Dedifferentiated amniotic fluid mesenchymal stem cell (primary cell): ENCODE measurements at regions not wholly inside any gene's neighbourhood (a gene's known extent, or its start where the extent isn't known, plus 50 kb on each side); places are given as distances from the start of the nearest gene placed in this dataset.
"Not testable (repeated sequence)": the region's sequence is repeated elsewhere in the genome, so short reads cannot be mapped to it uniquely, and the experiment has no call there.

Source experiments
- DNase-seq: peaks from one replicate; pipeline ENCODE4 v3.0.0-alpha.2; 2016; ENCODE audit errors: extremely low spot score

GRCh38 chr15:96470681-96471310, 140.3 kb downstream of the NR2F2 start:
- no peak for DNase-seq

GRCh38 chr15:96472681-96473080, 142.2 kb downstream of the NR2F2 start:
- no peak for DNase-seq

- DNase-seq, result no peak
Measured at GRCh38 chr15:96473556-96473955, 143.1 kb downstream of the NR2F2 start.

GRCh38 chr15:96474231-96474664, 143.7 kb downstream of the NR2F2 start:
- no peak for DNase-seq

GRCh38 chr15:96477227-96477626, 146.7 kb downstream of the NR2F2 start:
- no peak for DNase-seq

- not testable (repeated sequence) for DNase-seq
Measured at GRCh38 chr15:96484412-96484811, 153.9 kb downstream of the NR2F2 start.

- DNase-seq, result no peak
Measured at GRCh38 chr15:96484830-96485229, 154.3 kb downstream of the NR2F2 start.

GRCh38 chr15:96487245-96487644, 156.7 kb downstream of the NR2F2 start:
- DNase-seq, result no peak

- not testable (repeated sequence) for DNase-seq
Measured at GRCh38 chr15:96491066-96491699, 160.7 kb downstream of the NR2F2 start.

- not testable (repeated sequence) for DNase-seq
Measured at GRCh38 chr15:96491700-96492644, 161.5 kb downstream of the NR2F2 start.

- DNase-seq, result no peak
Measured at GRCh38 chr15:96494505-96494904, 164.0 kb downstream of the NR2F2 start.

- no peak for DNase-seq
Measured at GRCh38 chr15:96495386-96495785, 164.9 kb downstream of the NR2F2 start.

GRCh38 chr15:96497951-96498350, 167.5 kb downstream of the NR2F2 start:
- DNase-seq, result no peak

GRCh38 chr15:96500508-96500907, 170.0 kb downstream of the NR2F2 start:
- no peak for DNase-seq

- no peak for DNase-seq
Measured at GRCh38 chr15:96501362-96501761, 170.9 kb downstream of the NR2F2 start.

- DNase-seq, result no peak
Measured at GRCh38 chr15:96502196-96502595, 171.7 kb downstream of the NR2F2 start.

- no peak for DNase-seq
Measured at GRCh38 chr15:96503276-96503675, 172.8 kb downstream of the NR2F2 start.

GRCh38 chr15:96504371-96504770, 173.9 kb downstream of the NR2F2 start:
- no peak for DNase-seq

GRCh38 chr15:96505014-96505413, 174.5 kb downstream of the NR2F2 start:
- DNase-seq, result no peak

GRCh38 chr15:96514607-96515285, 184.2 kb downstream of the NR2F2 start:
- no peak for DNase-seq

GRCh38 chr15:96515371-96515770, 184.9 kb downstream of the NR2F2 start:
- no peak for DNase-seq

- no peak for DNase-seq
Measured at GRCh38 chr15:96521386-96521785, 190.9 kb downstream of the NR2F2 start.
